HG03342 (cell line): ENCODE measurements at regions not wholly inside any gene's neighbourhood (a gene's known extent, or its start where the extent isn't known, plus 50 kb on each side); places are given as distances from the start of the nearest gene placed in this dataset.
A peak's percentile ranks its signal among the peaks of the same experiment; 100 is the strongest.
"Not testable (repeated sequence)": the region's sequence is repeated elsewhere in the genome, so short reads cannot be mapped to it uniquely, and the experiment has no call there.

Source experiments
- ATAC-seq: cut with Tn5 transposase; IDR thresholded peaks from one replicate; pipeline ENCODE4 v1.9.1; 2021; ENCODE audit warnings: mild to moderate bottlenecking, moderate library complexity; ENCODE audit not compliant: unreplicated experiment

GRCh38 chr20:1811621-1812498 lies 83.3 kb upstream of the SIRPA start:
- ATAC-seq = no peak

- no peak for ATAC-seq
These were observed 84.1 kb upstream of the SIRPA start for GRCh38 chr20:1810926-1811620.

DNA sequence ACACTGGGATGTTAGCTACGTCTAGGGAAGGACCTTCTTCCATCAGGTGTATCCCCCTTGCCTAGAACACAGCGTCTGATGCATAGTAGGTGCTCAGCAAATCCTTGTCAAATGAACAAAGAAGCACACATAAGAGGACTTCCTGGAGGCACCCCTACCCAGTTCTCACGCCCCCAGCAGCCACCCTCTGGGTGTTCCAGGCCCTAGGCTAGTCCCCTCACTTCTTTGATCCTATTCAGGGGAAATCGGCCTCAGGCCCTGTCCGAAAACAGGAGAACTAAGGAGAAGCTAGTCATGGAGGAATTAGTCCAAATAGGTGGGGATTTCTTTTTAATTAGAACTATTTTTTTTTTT lies 84.7 kb upstream of the SIRPA start:
- ATAC-seq = no peak

DNA sequence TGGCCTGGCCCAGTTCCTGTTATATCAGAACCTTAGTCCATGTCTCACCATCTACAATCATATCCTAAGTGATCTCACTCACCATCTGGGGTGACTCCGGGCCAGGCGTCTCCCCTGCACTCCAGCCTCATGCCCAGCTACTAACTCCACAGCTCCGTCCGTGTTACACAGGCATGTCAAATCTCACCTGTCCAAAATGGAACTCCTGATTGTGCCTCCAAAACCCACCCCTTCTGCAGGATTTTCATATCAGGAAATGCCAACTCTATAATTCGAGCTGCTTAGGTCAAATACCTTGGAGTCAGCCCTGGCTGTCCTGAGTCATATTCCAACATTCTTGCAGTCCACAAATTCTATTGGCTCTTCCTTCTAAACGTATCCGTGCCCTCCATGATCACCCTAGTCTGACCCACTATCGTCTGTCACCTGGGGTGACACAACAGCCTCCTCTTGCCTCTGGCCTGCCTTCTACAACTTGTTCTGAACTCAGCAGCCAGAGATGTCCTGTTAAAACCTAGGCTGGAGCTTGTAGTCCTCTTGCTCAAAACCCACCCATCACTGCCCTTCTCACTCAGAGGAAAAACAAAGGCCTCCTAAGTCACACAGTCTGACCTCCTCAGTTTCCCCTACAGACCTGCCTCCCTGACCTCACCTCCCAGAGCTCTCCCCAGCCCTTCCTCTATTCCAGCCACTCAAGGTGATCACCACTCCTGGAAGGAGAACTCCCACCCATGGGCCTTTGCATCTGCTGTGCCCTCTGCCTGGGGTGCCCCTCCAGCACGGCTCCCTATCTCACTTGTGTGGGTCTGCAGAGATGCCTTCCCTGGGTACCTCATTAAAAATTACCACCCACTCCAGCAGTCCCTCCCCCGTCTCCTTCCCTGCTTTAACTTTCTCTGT lies 85.3 kb upstream of the SIRPA start:
- no peak for ATAC-seq

DNA sequence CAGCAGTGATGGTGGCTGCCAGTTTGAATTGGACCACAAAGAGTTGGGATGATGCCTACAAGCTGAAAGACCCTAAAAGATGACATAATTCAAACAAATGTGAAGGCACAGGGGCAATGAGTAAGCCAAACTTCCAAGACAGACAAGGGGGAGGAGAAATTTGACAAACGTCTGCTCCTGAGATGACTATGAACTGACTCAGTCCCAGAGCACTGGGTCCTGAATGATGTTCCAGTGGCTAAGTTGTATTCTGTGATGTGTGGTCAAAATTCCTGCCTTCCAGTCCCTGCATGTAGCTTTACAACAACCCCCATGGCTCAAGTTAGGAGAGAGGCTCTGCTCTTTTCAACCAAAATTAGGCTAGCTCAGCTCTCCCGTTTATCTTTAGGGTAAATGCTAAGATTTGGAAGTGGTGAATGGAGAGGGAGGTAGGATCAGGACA lies 86.1 kb upstream of the SIRPA start:
- no peak for ATAC-seq

- no peak for ATAC-seq
These were observed 87.1 kb upstream of the SIRPA start for GRCh38 chr20:1808101-1808500.

GRCh38 chr20:1807394-1807793 lies 87.8 kb upstream of the SIRPA start:
- no peak for ATAC-seq

DNA sequence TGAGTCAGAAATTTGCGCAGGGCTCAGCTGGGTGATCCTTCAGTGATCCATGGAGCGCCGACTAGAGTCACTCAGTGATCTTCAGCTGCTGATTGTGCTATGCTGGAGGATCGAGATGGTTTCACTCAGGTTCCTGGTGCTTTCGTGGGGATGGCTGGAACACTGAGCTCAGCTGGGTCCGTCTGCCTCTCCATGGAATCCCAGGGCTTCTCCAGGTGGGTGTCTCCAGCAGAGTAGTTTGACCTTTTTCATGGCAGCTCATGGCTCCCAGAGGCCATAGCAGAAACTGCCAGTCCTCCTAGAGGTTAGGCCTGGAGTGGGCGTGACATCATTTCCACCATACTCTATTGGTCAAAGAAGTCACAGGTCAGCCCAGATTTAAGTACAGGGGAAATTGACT lies 88.8 kb upstream of the SIRPA start:
- no peak for ATAC-seq

- ATAC-seq = no peak
These were observed 89.4 kb upstream of the SIRPA start for GRCh38 chr20:1805816-1806215.

DNA sequence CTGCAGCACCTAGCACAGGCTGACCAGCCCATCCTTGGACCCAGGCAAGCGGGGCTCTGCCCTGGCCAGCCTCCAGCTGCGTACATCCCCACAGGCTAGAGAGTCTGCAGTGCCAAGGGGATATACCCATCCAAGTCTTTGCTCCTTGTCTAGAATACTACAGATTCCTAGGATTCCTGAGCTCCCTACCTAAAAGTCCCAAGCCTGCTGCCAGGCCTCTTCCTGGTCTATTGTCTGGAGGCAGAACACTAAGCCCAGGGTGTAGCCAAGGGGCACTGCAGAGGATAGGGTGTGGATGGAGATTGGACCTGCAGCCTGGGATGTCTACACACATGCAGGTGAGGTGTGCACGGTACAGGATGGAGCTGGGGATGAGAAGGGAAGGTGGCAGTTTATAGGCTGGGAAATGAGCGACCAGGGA lies 90.0 kb upstream of the SIRPA start:
- ATAC-seq = no peak

GRCh38 chr20:1804554-1804956 lies 90.7 kb upstream of the SIRPA start:
- ATAC-seq = no peak

- no peak for ATAC-seq
These were observed 91.2 kb upstream of the SIRPA start for GRCh38 chr20:1803932-1804501.

DNA sequence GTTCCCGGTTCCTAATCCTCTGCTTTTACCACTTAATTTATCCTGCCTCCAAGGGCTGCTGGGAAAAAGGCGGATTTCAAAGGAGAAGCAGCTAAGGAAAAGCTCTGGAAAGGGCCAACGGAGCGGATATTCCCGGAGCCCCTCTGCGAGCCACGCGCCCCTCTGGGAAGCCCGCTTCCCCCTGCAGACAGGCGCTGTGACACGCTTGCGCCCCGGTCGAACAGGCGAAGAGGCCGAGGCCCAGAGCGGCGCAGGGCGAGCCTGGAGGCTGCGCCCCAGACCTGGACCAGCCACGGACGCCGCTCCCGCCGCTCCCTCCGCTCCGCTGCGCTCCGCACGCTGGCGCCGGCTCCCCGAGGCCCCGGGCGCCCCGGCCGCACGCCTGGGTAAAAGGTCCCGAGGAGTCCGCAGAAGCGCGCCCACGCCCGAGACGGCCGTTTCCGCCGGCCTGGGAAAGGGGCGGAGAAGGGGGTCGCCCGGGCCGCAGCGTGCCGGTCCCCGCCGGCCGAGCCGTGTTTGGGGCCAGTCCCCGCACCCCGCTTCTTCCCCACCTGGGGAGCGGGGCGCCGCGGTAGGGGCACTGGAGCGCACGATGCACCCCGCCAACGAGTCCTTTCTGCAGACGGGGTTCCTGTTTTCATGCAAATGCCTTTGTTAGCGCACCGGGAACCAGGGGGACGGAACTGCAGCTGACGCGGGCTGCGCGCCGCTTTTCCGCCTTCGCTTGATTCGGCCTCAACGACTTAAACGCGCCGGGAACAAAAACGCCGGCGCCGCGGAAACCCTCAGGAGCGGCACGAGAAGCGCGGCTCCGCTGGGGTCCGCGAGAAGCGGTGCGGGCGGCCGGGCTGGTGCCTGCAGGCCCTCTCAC lies 91.9 kb upstream of the SIRPA start:
- ATAC-seq = peak; percentile 58

DNA sequence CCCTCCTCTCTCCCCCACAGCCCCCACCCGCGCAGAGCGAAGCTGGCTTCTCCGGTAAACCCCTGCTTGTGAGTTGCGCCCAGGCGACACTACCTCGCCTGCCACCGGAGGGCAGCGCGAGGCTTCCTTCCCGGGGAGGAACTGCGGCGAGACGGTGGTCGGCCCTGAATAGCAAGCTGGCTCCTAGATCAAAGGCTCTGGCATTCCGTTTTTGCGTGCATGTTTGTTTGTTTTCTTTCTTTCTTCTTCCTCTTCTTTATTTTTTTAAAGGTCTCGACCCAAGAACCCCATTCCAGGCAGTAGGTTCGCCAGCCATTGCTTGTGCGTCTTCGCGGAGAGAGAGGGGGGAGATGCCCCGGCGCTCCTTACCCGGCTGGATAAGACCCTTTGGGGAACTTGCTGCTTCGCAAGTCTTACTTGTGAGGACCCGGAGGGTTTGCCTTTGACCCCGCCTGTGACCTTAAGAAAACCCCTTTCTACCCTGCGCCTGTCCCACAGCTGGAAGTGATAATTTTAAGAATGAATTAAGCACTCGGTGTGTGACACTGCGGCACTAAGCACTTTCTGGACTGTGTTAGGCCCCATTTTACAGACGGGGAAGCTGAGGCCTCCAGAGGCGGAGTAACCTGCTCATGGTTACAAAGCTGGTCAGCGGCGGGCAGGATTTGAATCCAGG lies 92.7 kb upstream of the SIRPA start:
- no peak for ATAC-seq

GRCh38 chr20:1801929-1802306 lies 93.3 kb upstream of the SIRPA start:
- ATAC-seq = no peak

DNA sequence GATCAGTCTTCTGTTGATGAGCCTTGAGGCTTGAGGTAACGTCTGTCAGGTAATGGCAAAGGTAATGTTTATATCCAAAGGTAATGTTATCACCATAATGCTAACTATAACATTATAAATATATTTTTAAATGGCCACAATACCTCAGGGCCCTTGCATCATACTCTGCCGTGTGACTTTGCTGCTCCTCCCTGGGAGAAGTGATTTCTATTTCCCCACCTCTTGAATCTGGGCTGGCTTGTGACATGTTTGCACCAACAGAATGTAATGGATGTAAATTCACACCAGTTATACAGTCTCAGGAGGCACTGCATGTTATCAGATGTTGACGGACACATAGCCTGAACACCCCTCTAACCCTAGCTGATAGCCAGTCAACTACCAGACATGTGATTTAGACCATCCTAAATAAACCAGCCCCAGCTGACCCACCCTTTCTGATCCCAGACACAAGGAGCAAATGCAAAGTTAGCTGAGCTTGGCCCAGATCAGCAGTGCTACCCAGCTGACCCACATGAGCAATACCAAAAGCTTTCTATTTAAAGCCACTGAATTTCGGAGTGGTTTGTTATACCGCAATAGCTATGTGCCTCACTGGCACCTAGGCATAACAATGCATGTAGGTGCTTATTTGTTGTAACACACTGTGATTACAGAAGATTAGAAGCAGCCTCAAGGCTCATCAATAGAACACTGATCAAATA lies 93.8 kb upstream of the SIRPA start:
- no peak for ATAC-seq

- ATAC-seq = no peak
These were observed 94.4 kb upstream of the SIRPA start for GRCh38 chr20:1800777-1801176.

- no peak for ATAC-seq
These were observed 95.0 kb upstream of the SIRPA start for GRCh38 chr20:1800180-1800579.

- ATAC-seq = not testable (repeated sequence)
These were observed 95.5 kb upstream of the SIRPA start for GRCh38 chr20:1799746-1800145.
